Sigmoid colon (tissue), 6 donors: ENCODE measurements at regions not wholly inside any gene's neighbourhood (a gene's known extent, or its start where the extent isn't known, plus 50 kb on each side); places are given as distances from the start of the nearest gene placed in this dataset.

Experiments used
- DNase-seq: peaks from one replicate; pipeline ENCODE4 v3.0.0-alpha.2; 2019
- H3K27ac ChIP-seq, 4 donors: fragments of 200-600 bp; sonication (generic); one replicate each; pipeline ENCODE4 v1.5.1; 2016 to 2019; ENCODE audit warnings: mild to moderate bottlenecking in 1 of 4
- H3K27me3 ChIP-seq, 3 donors: fragments of 200-600 bp; sonication (generic); one replicate each; pipeline ENCODE4 v1.5.1; 2019; ENCODE audit warnings: mild to moderate bottlenecking in 1 of 3
- H3K36me3 ChIP-seq, 4 donors: fragments of 200-600 bp; sonication (generic); one replicate each; pipeline ENCODE4 v1.5.1; 2016 to 2019
- H3K4me1 ChIP-seq, 4 donors: fragments of 200-600 bp; sonication (generic); one replicate each; pipeline ENCODE4 v1.5.1; 2017 to 2019
- H3K4me3 ChIP-seq, 4 donors: fragments of 200-600 bp; sonication (generic); one replicate each; pipeline ENCODE4 v1.5.1; 2017 to 2019; ENCODE audit warnings: mild to moderate bottlenecking in 2 of 4, moderate library complexity in 1 of 4
- H3K9me3 ChIP-seq, 4 donors: fragments of 200-600 bp in 3 of 4; sonication (generic) in 3 of 4; one replicate each; pipeline versions ENCODE4 v1.5.1 to v1.6.1; 2013 to 2019
- CTCF ChIP-seq, 4 experiments: fragments of 450-650 bp in 3 of 4; fragments of 200-600 bp in 1 of 4; IDR thresholded peaks; one replicate each; pipeline ENCODE4 v1.5.1; 2016 to 2019; ENCODE audit warnings: antibody characterized with exemption in 4 of 4, mild to moderate bottlenecking in 3 of 4, moderate library complexity in 2 of 4
- EP300 ChIP-seq, 4 donors: sonication (generic); formaldehyde crosslinking; IDR thresholded peaks; one replicate each; pipeline ENCODE4 v1.6.1; 2017; ENCODE audit warnings: antibody characterized with exemption in 4 of 4
- POLR2A ChIP-seq, 2 donors: fragments of 450-650 bp; IDR thresholded peaks; one replicate each; pipeline ENCODE4 v1.6.1; 2016; ENCODE audit warnings: antibody characterized with exemption in 2 of 2, mild to moderate bottlenecking in 2 of 2, moderate library complexity in 2 of 2
- POLR2AphosphoS5 ChIP-seq, 4 donors: sonication (generic); formaldehyde crosslinking; IDR thresholded peaks; one replicate each; pipeline ENCODE4 v1.6.1; 2017; ENCODE audit warnings: antibody characterized with exemption in 4 of 4
- WGBS, 2 donors: extraction: QIAGEN DNeasy Blood & Tissue Kit; methylation state at CpG; one replicate each; pipeline ENCODE4 v1.1.7; 2013; 5-methylcytosine and 5-hydroxymethylcytosine counted together
- intact Hi-C: fragments of 100-400 bp; cut with DNase I; formaldehyde crosslinking; loops from one replicate; pipeline ENCODE4 v1.15.1; 2023
- donor health status: healthy with polysubstance abuse.
- donor health status: healthy.

- Histone ChIP-seq H3K27ac (no peak overlapping the region), H3K36me3 (no peaks in the 10 kb centered on the region), H3K4me1 (no peaks in the 10 kb centered on the region), H3K27me3 (no peaks in the 10 kb centered on the region), H3K9me3 (no peaks in the 10 kb centered on the region), H3K4me3 (no peak overlapping the region)
- WGBS, 2 donors, result 87 to 94% methylated on average over 2 of the region's 2 CpGs
- intact Hi-C loops, result no loop called here
- TF ChIP-seq CTCF (IDR thresholded peaks at IDR 0.05) (no peak), EP300 (IDR thresholded peaks at IDR 0.05) (no peak), POLR2AphosphoS5 (IDR thresholded peaks at IDR 0.05) (no peak)
- no peak for DNase-seq
These were observed 51.3 kb upstream of the CNKSR3 start for GRCh38 chr6:154561750-154562149.

- Histone ChIP-seq H3K9me3 (no peaks in the 10 kb centered on the region), H3K36me3 (no peaks in the 10 kb centered on the region), H3K27ac (no peak overlapping the region), H3K27me3 (no peaks in the 10 kb centered on the region), H3K4me1 (peaks cover 0 to 7% (median 6%) of the 10 kb centered on the region in 4 donors), H3K4me3 (no peak overlapping the region)
- intact Hi-C loops, result no loop called here
- no peak for DNase-seq
- WGBS, 2 donors, result 56 to 89% methylated on average over 5 of the region's 5 CpGs
- TF ChIP-seq POLR2AphosphoS5 (IDR thresholded peaks at IDR 0.05), result no peak
- TF ChIP-seq POLR2A (IDR thresholded peaks at IDR 0.05), result no peak
- TF ChIP-seq EP300 (IDR thresholded peaks at IDR 0.05), result no peak
- TF ChIP-seq CTCF (IDR thresholded peaks at IDR 0.05), result no peak
These were observed 54.8 kb upstream of the CNKSR3 start for GRCh38 chr6:154565331-154565730.

GRCh38 chr6:154566866-154567265 lies 56.4 kb upstream of the CNKSR3 start:
- no peak for DNase-seq
- no peaks in the 10 kb centered on the region for H3K27me3 ChIP-seq
- intact Hi-C loops, result no loop called here
- no peak overlapping the region for H3K27ac ChIP-seq
- WGBS, 2 donors, result 47 to 82% methylated on average over 2 of the region's 2 CpGs
- no peak for TF ChIP-seq CTCF (IDR thresholded peaks at IDR 0.05)
- no peak for TF ChIP-seq EP300 (IDR thresholded peaks at IDR 0.05)
- no peak for TF ChIP-seq POLR2AphosphoS5 (IDR thresholded peaks at IDR 0.05)
- TF ChIP-seq POLR2A (IDR thresholded peaks at IDR 0.05), result no peak
- H3K4me3 ChIP-seq, result no peak overlapping the region
- no peaks in the 10 kb centered on the region for H3K36me3 ChIP-seq
- H3K9me3 ChIP-seq, result no peaks in the 10 kb centered on the region
- peaks cover 0 to 7% (median 6%) of the 10 kb centered on the region in 4 donors for H3K4me1 ChIP-seq

- Histone ChIP-seq H3K9me3 (no peaks in the 10 kb centered on the region), H3K4me3 (no peak overlapping the region), H3K36me3 (no peaks in the 10 kb centered on the region), H3K27me3 (no peaks in the 10 kb centered on the region), H3K27ac (no peak overlapping the region), H3K4me1 (peaks cover 0 to 7% (median 6%) of the 10 kb centered on the region in 4 donors)
- intact Hi-C loops, result no loop called here
- 17 to 66% methylated on average over 6 of the region's 6 CpGs for whole genome bisulfite sequencing, 2 donors
- TF ChIP-seq POLR2A (IDR thresholded peaks at IDR 0.05) (no peak), POLR2AphosphoS5 (IDR thresholded peaks at IDR 0.05) (no peak), EP300 (IDR thresholded peaks at IDR 0.05) (no peak), CTCF (IDR thresholded peaks at IDR 0.05) (no peak)
- DNase-seq, result no peak
These were observed 57.3 kb upstream of the CNKSR3 start for GRCh38 chr6:154567695-154568220.
